ENCODE measurements at regions not wholly inside any gene's neighbourhood (a gene's known extent, or its start where the extent isn't known, plus 50 kb on each side); places are given as distances from the start of the nearest gene placed in this dataset.

- no peaks in the 10 kb centered on the region for H3K4me1 ChIP-seq (ENCODE audit: insufficient read depth, low read length)
- no peak overlapping the region for H3K9ac ChIP-seq (ENCODE audit: low read depth, low read length)
- no peak overlapping the region for H3K27ac ChIP-seq (ENCODE audit: low read depth, low read length)
- no peaks in the 10 kb centered on the region for H3K36me3 ChIP-seq (ENCODE audit: insufficient read depth, low read length)
- no peaks in the 10 kb centered on the region for H3K27me3 ChIP-seq (ENCODE audit: insufficient read depth, low read length)
- H3K4me3 ChIP-seq (ENCODE audit: low read length) = no peak overlapping the region
- WGBS = no CpG with 5 or more reads among the region's 1 CpG
- no peaks in the 10 kb centered on the region for H3K9me3 ChIP-seq (ENCODE audit: insufficient read depth, low read depth, low read length)
Measured at GRCh38 chr12:84075991-84076390, 836.6 kb downstream of the SLC6A15 start.

- Histone ChIP-seq H3K9ac (ENCODE audit: low read depth, low read length) (no peak overlapping the region), H3K27me3 (ENCODE audit: insufficient read depth, low read length) (no peaks in the 10 kb centered on the region), H3K36me3 (ENCODE audit: insufficient read depth, low read length) (no peaks in the 10 kb centered on the region), H3K27ac (ENCODE audit: low read depth, low read length) (no peak overlapping the region), H3K4me3 (ENCODE audit: low read length) (no peak overlapping the region), H3K9me3 (ENCODE audit: insufficient read depth, low read depth, low read length) (no peaks in the 10 kb centered on the region), H3K4me1 (ENCODE audit: insufficient read depth, low read length) (no peaks in the 10 kb centered on the region)
- WGBS = 98% methylated on average over 4 of the region's 4 CpGs
Measured at GRCh38 chr12:84073401-84073800, 839.2 kb downstream of the SLC6A15 start.

- no peaks in the 10 kb centered on the region for H3K9me3 ChIP-seq (ENCODE audit: insufficient read depth, low read depth, low read length)
- no peak overlapping the region for H3K27ac ChIP-seq (ENCODE audit: low read depth, low read length)
- H3K4me3 ChIP-seq (ENCODE audit: low read length) = no peak overlapping the region
Measured at GRCh38 chr12:84072961-84073360, 839.6 kb downstream of the SLC6A15 start.

GRCh38 chr12:84070292-84070691 is 842.3 kb downstream of the SLC6A15 start:
- WGBS = 95% methylated on average over 4 of the region's 4 CpGs
- H3K9ac ChIP-seq (ENCODE audit: low read depth, low read length) = no peak overlapping the region
- no peaks in the 10 kb centered on the region for H3K9me3 ChIP-seq (ENCODE audit: insufficient read depth, low read depth, low read length)
- no peak overlapping the region for H3K27ac ChIP-seq (ENCODE audit: low read depth, low read length)
- no peaks in the 10 kb centered on the region for H3K4me1 ChIP-seq (ENCODE audit: insufficient read depth, low read length)
- no peak overlapping the region for H3K4me3 ChIP-seq (ENCODE audit: low read length)
- no peaks in the 10 kb centered on the region for H3K36me3 ChIP-seq (ENCODE audit: insufficient read depth, low read length)
- no peaks in the 10 kb centered on the region for H3K27me3 ChIP-seq (ENCODE audit: insufficient read depth, low read length)

More at GRCh38 chr12:84072961-84073360, 839.6 kb downstream of the SLC6A15 start:
- H3K9ac ChIP-seq (ENCODE audit: low read depth, low read length) = no peak overlapping the region
- H3K27me3 ChIP-seq (ENCODE audit: insufficient read depth, low read length) = no peaks in the 10 kb centered on the region
- no peaks in the 10 kb centered on the region for H3K36me3 ChIP-seq (ENCODE audit: insufficient read depth, low read length)
- H3K4me1 ChIP-seq (ENCODE audit: insufficient read depth, low read length) = no peaks in the 10 kb centered on the region

- no peaks in the 10 kb centered on the region for H3K4me1 ChIP-seq (ENCODE audit: insufficient read depth, low read length)
- H3K36me3 ChIP-seq (ENCODE audit: insufficient read depth, low read length) = no peaks in the 10 kb centered on the region
- 100% methylated on average over 1 of the region's 1 CpG for WGBS
- no peaks in the 10 kb centered on the region for H3K9me3 ChIP-seq (ENCODE audit: insufficient read depth, low read depth, low read length)
- no peak overlapping the region for H3K4me3 ChIP-seq (ENCODE audit: low read length)
- H3K9ac ChIP-seq (ENCODE audit: low read depth, low read length) = no peak overlapping the region
- H3K27ac ChIP-seq (ENCODE audit: low read depth, low read length) = no peak overlapping the region
- no peaks in the 10 kb centered on the region for H3K27me3 ChIP-seq (ENCODE audit: insufficient read depth, low read length)
Measured at GRCh38 chr12:84069699-84070098, 842.9 kb downstream of the SLC6A15 start.

- Histone ChIP-seq H3K27ac (ENCODE audit: low read depth, low read length) (no peak overlapping the region), H3K9ac (ENCODE audit: low read depth, low read length) (no peak overlapping the region), H3K4me1 (ENCODE audit: insufficient read depth, low read length) (no peaks in the 10 kb centered on the region), H3K9me3 (ENCODE audit: insufficient read depth, low read depth, low read length) (no peaks in the 10 kb centered on the region), H3K36me3 (ENCODE audit: insufficient read depth, low read length) (no peaks in the 10 kb centered on the region), H3K27me3 (ENCODE audit: insufficient read depth, low read length) (no peaks in the 10 kb centered on the region), H3K4me3 (ENCODE audit: low read length) (no peak overlapping the region)
- WGBS = 96% methylated on average over 2 of the region's 2 CpGs
Measured at GRCh38 chr12:84069198-84069597, 843.4 kb downstream of the SLC6A15 start.

GRCh38 chr12:84058136-84058535 is 854.5 kb downstream of the SLC6A15 start:
- Histone ChIP-seq H3K4me1 (ENCODE audit: insufficient read depth, low read length) (no peaks in the 10 kb centered on the region), H3K36me3 (ENCODE audit: insufficient read depth, low read length) (no peaks in the 10 kb centered on the region), H3K27me3 (ENCODE audit: insufficient read depth, low read length) (no peaks in the 10 kb centered on the region), H3K9me3 (ENCODE audit: insufficient read depth, low read depth, low read length) (no peaks in the 10 kb centered on the region), H3K4me3 (ENCODE audit: low read length) (no peak overlapping the region), H3K27ac (ENCODE audit: low read depth, low read length) (no peak overlapping the region), H3K9ac (ENCODE audit: low read depth, low read length) (no peak overlapping the region)
- whole genome bisulfite sequencing = 92% methylated on average over 4 of the region's 4 CpGs

GRCh38 chr12:84054811-84055210 is 857.8 kb downstream of the SLC6A15 start:
- Histone ChIP-seq H3K9me3 (ENCODE audit: insufficient read depth, low read depth, low read length) (no peaks in the 10 kb centered on the region), H3K27ac (ENCODE audit: low read depth, low read length) (no peak overlapping the region), H3K9ac (ENCODE audit: low read depth, low read length) (no peak overlapping the region), H3K4me3 (ENCODE audit: low read length) (no peak overlapping the region), H3K4me1 (ENCODE audit: insufficient read depth, low read length) (no peaks in the 10 kb centered on the region), H3K36me3 (ENCODE audit: insufficient read depth, low read length) (no peaks in the 10 kb centered on the region), H3K27me3 (ENCODE audit: insufficient read depth, low read length) (no peaks in the 10 kb centered on the region)
- WGBS = 95% methylated on average over 2 of the region's 2 CpGs

GRCh38 chr12:84047881-84048280 is 864.7 kb downstream of the SLC6A15 start:
- no peaks in the 10 kb centered on the region for H3K27me3 ChIP-seq (ENCODE audit: insufficient read depth, low read length)
- no peak overlapping the region for H3K9ac ChIP-seq (ENCODE audit: low read depth, low read length)
- no peaks in the 10 kb centered on the region for H3K9me3 ChIP-seq (ENCODE audit: insufficient read depth, low read depth, low read length)
- no peaks in the 10 kb centered on the region for H3K36me3 ChIP-seq (ENCODE audit: insufficient read depth, low read length)
- no peaks in the 10 kb centered on the region for H3K4me1 ChIP-seq (ENCODE audit: insufficient read depth, low read length)
- WGBS = 100% methylated on average over 1 of the region's 1 CpG
- H3K27ac ChIP-seq (ENCODE audit: low read depth, low read length) = no peak overlapping the region
- no peak overlapping the region for H3K4me3 ChIP-seq (ENCODE audit: low read length)

GRCh38 chr12:84046859-84047258 is 865.7 kb downstream of the SLC6A15 start:
- no peak overlapping the region for H3K27ac ChIP-seq (ENCODE audit: low read depth, low read length)
- WGBS = 95% methylated on average over 2 of the region's 2 CpGs

GRCh38 chr12:84043355-84043754 is 869.2 kb downstream of the SLC6A15 start:
- Histone ChIP-seq H3K27ac (ENCODE audit: low read depth, low read length) (no peak overlapping the region), H3K36me3 (ENCODE audit: insufficient read depth, low read length) (no peaks in the 10 kb centered on the region), H3K27me3 (ENCODE audit: insufficient read depth, low read length) (no peaks in the 10 kb centered on the region), H3K9ac (ENCODE audit: low read depth, low read length) (no peak overlapping the region), H3K4me1 (ENCODE audit: insufficient read depth, low read length) (no peaks in the 10 kb centered on the region), H3K9me3 (ENCODE audit: insufficient read depth, low read depth, low read length) (no peaks in the 10 kb centered on the region), H3K4me3 (ENCODE audit: low read length) (no peak overlapping the region)
- 93% methylated on average over 4 of the region's 4 CpGs for WGBS

More at GRCh38 chr12:84046859-84047258, 865.7 kb downstream of the SLC6A15 start:
- Histone ChIP-seq H3K9me3 (ENCODE audit: insufficient read depth, low read depth, low read length) (no peaks in the 10 kb centered on the region), H3K27me3 (ENCODE audit: insufficient read depth, low read length) (no peaks in the 10 kb centered on the region), H3K9ac (ENCODE audit: low read depth, low read length) (no peak overlapping the region), H3K4me3 (ENCODE audit: low read length) (no peak overlapping the region), H3K4me1 (ENCODE audit: insufficient read depth, low read length) (no peaks in the 10 kb centered on the region), H3K36me3 (ENCODE audit: insufficient read depth, low read length) (no peaks in the 10 kb centered on the region)

- Histone ChIP-seq H3K4me3 (ENCODE audit: low read length) (no peak overlapping the region), H3K9ac (ENCODE audit: low read depth, low read length) (no peak overlapping the region), H3K36me3 (ENCODE audit: insufficient read depth, low read length) (no peaks in the 10 kb centered on the region), H3K27ac (ENCODE audit: low read depth, low read length) (no peak overlapping the region), H3K27me3 (ENCODE audit: insufficient read depth, low read length) (no peaks in the 10 kb centered on the region), H3K9me3 (ENCODE audit: insufficient read depth, low read depth, low read length) (peaks cover 4% of the 10 kb centered on the region), H3K4me1 (ENCODE audit: insufficient read depth, low read length) (no peaks in the 10 kb centered on the region)
- 52% methylated on average over 9 of the region's 9 CpGs for WGBS
Measured at GRCh38 chr12:84038242-84038641, 874.4 kb downstream of the SLC6A15 start.

Measured in HUES64 (cell line).